IMR-90 (cell line): ENCODE measurements at regions not wholly inside any gene's neighbourhood (a gene's known extent, or its start where the extent isn't known, plus 50 kb on each side); places are given as distances from the start of the nearest gene placed in this dataset.

Experiments used
- ATAC-seq: fragments of 200-7000 bp; cut with Tn5 transposase; 2 replicates; pipeline ENCODE4 v1.9.1; 2020; ENCODE audit warnings: low read depth, mild to moderate bottlenecking, moderate library complexity
- BruUV-seq: library from RNA; stranded (reverse); fragments of 400-500 nt; replicated peaks from 2 replicates; lab custom pipeline; 2021; lab: Mats Ljungman, UMichigan
- CTCF ChIA-PET: fragments of 300-600 bp; formaldehyde crosslinking; extraction: SDS; loops from one replicate; lab custom pipeline; 2021; ENCODE audit warnings: antibody characterized with exemption; lab: Yijun Ruan, JAX
- POLR2A ChIA-PET: fragments of 300-600 bp; sonication (Branson Sonifier 250); formaldehyde crosslinking; loops from one replicate; lab custom pipeline; 2022; ENCODE audit warnings: antibody characterized with exemption; ENCODE audit not compliant: unreplicated experiment; lab: Charles Lee
- DNase-seq: peaks from one replicate; pipeline ENCODE4 v3.0.0; 2013
- H2AFZ ChIP-seq: replicated peaks from 2 replicates; pipeline ENCODE3; 2013; ENCODE audit warnings: low read length, mild to moderate bottlenecking; ENCODE audit not compliant: poor library complexity
- H2AK5ac ChIP-seq: 2 replicates; pipeline ENCODE4 v1.6.1; 2013; ENCODE audit warnings: low read depth, low read length, inconsistent platforms
- H2AK9ac ChIP-seq: replicated peaks from 2 replicates; pipeline ENCODE3; 2013; ENCODE audit warnings: mild to moderate bottlenecking, low read depth, low read length, moderate library complexity; ENCODE audit not compliant: poor library complexity
- H2BK120ac ChIP-seq: 2 replicates; pipeline ENCODE4 v1.6.1; 2013; ENCODE audit warnings: low read depth, low read length, inconsistent platforms
- H2BK15ac ChIP-seq: 3 replicates; pipeline ENCODE4 v1.6.1; 2013; ENCODE audit warnings: low read depth, low read length, inconsistent platforms
- H2BK20ac ChIP-seq: 2 replicates; pipeline ENCODE4 v1.6.1; 2013; ENCODE audit warnings: low read depth, mild to moderate bottlenecking, inconsistent platforms, low read length, moderate library complexity
- H2BK5ac ChIP-seq: 2 replicates; pipeline ENCODE4 v1.6.1; 2013; ENCODE audit warnings: mild to moderate bottlenecking, low read depth, low read length, inconsistent platforms; ENCODE audit not compliant: poor library complexity, severe bottlenecking
- H3K14ac ChIP-seq: replicated peaks from 2 replicates; pipeline ENCODE4 v1.6.1; 2013; ENCODE audit warnings: low read depth, low read length, inconsistent platforms
- H3K18ac ChIP-seq: 2 replicates; pipeline ENCODE4 v1.6.1; 2013; ENCODE audit warnings: low read depth, low read length, control low read depth
- H3K23ac ChIP-seq: 2 replicates; pipeline ENCODE4 v1.6.1; 2013; ENCODE audit warnings: low read depth, low read length, inconsistent platforms
- H3K27ac ChIP-seq: 2 replicates; pipeline ENCODE4 v1.5.1; 2013; ENCODE audit warnings: mild to moderate bottlenecking, control low read depth, low read length; ENCODE audit not compliant: insufficient read depth
- H3K27me3 ChIP-seq: 2 replicates; pipeline ENCODE4 v1.6.1; 2013; ENCODE audit warnings: low read length; ENCODE audit not compliant: control insufficient read depth, insufficient read depth
- H3K36me3 ChIP-seq: 2 replicates; pipeline ENCODE4 v1.6.1; 2013; ENCODE audit warnings: low read length, mixed read lengths; ENCODE audit not compliant: control insufficient read depth, insufficient read depth
- H3K4ac ChIP-seq: 2 replicates; pipeline ENCODE4 v1.6.1; 2013; ENCODE audit warnings: low read depth, low read length, inconsistent platforms
- H3K4me1 ChIP-seq: 2 replicates; pipeline ENCODE4 v1.6.1; 2013; ENCODE audit warnings: low read length, mixed read lengths; ENCODE audit not compliant: control insufficient read depth, insufficient read depth
- H3K4me2 ChIP-seq: 2 replicates; pipeline ENCODE4 v1.6.1; 2013; ENCODE audit warnings: low read depth, mild to moderate bottlenecking, control low read depth, low read length, moderate library complexity
- H3K4me3 ChIP-seq: 2 replicates; pipeline ENCODE4 v1.5.1; 2013; ENCODE audit warnings: low read depth, mild to moderate bottlenecking, control low read depth, low read length, moderate library complexity; ENCODE audit not compliant: insufficient read depth
- H3K56ac ChIP-seq: 2 replicates; pipeline ENCODE4 v1.6.1; 2013; ENCODE audit warnings: low read length, inconsistent platforms; ENCODE audit not compliant: insufficient read depth; ENCODE audit errors: extremely low read depth
- H3K79me1 ChIP-seq, 2 experiments: 2 replicates each; pipeline ENCODE4 v1.6.1; 2013; ENCODE audit warnings: low read length in 2 of 2, inconsistent platforms in 1 of 2, low read depth in 1 of 2
- H3K9ac ChIP-seq: 2 replicates; pipeline ENCODE4 v1.6.1; 2013; ENCODE audit warnings: low read depth, low read length, control low read depth
- H3K9me1 ChIP-seq: 2 replicates; pipeline ENCODE4 v1.6.1; 2013; ENCODE audit warnings: low read length, inconsistent platforms; ENCODE audit not compliant: insufficient read depth
- H3K9me3 ChIP-seq: 2 replicates; pipeline ENCODE4 v1.6.1; 2013; ENCODE audit warnings: low read length; ENCODE audit not compliant: control insufficient read depth, insufficient read depth
- H4K20me1 ChIP-seq: 2 replicates; pipeline ENCODE4 v1.6.1; 2013; ENCODE audit warnings: low read length, inconsistent platforms; ENCODE audit not compliant: insufficient read depth
- H4K5ac ChIP-seq: 2 replicates; pipeline ENCODE4 v1.6.1; 2013; ENCODE audit warnings: mild to moderate bottlenecking, low read depth, low read length, control low read depth
- H4K8ac ChIP-seq, 2 experiments: 2 replicates each; pipeline ENCODE4 v1.6.1; 2013; ENCODE audit warnings: low read depth in 2 of 2, low read length in 2 of 2, control low read depth in 1 of 2, inconsistent platforms in 1 of 2
- H4K91ac ChIP-seq: 2 replicates; pipeline ENCODE4 v1.6.1; 2013; ENCODE audit warnings: low read depth, low read length, inconsistent platforms; ENCODE audit not compliant: insufficient read depth
- CEBPB ChIP-seq: IDR thresholded peaks from 2 replicates; pipeline ENCODE4 v1.6.1; 2012; ENCODE audit warnings: low read depth, low read length, improper control_type of control experiment
- CHD1 ChIP-seq: IDR thresholded peaks from 2 replicates; pipeline ENCODE4 v1.6.1; 2012; ENCODE audit warnings: low read depth, low read length, improper control_type of control experiment
- FOS ChIP-seq: fragments of 150-350 bp; IDR thresholded peaks from 2 replicates; pipeline ENCODE4 v1.6.1; 2016; ENCODE audit warnings: low read depth, low read length
- RAD21 ChIP-seq: IDR thresholded peaks from 2 replicates; pipeline ENCODE4 v1.6.1; 2012; ENCODE audit warnings: low read length, improper control_type of control experiment
- RCOR1 ChIP-seq: IDR thresholded peaks from 2 replicates; pipeline ENCODE4 v1.6.1; 2012; ENCODE audit warnings: mild to moderate bottlenecking, low read length, improper control_type of control experiment; ENCODE audit not compliant: insufficient replicate concordance
- RFX5 ChIP-seq: IDR thresholded peaks from 2 replicates; pipeline ENCODE4 v1.8.0; 2012; ENCODE audit warnings: low read depth, mild to moderate bottlenecking, low read length, moderate library complexity
- SMC3 ChIP-seq: fragments of 150-350 bp; IDR thresholded peaks from 2 replicates; pipeline ENCODE4 v1.6.1; 2016; ENCODE audit warnings: low read depth, mild to moderate bottlenecking, antibody characterized with exemption, low read length, moderate library complexity
- WGBS, 2 experiments: methylation state at CpG; one replicate each; pipeline versions ENCODE4 v1.1.5 to v1.1.7; 2013; ENCODE audit warnings: missing lambda C conversion rate in 2 of 2; ENCODE audit not compliant: insufficient read length in 1 of 2; ENCODE audit errors: extremely low coverage in 2 of 2; 5-methylcytosine and 5-hydroxymethylcytosine counted together
- dilution Hi-C: fragments of 300-500 bp; cut with HindIII; formaldehyde crosslinking; loops from one replicate; pipeline ENCODE4 v1.14.3; 2018; ENCODE audit warnings: low sequenced_read_pairs; ENCODE audit not compliant: unreplicated experiment
- in situ Hi-C: fragments of 300-500 bp; cut with MboI; formaldehyde crosslinking; loops from 3 replicates; pipeline ENCODE4 v1.14.3; 2019; ENCODE audit warnings: low sequenced_read_pairs, inconsistent platforms, mixed read lengths
- intact Hi-C: fragments of 100-400 bp; cut with micrococcal nuclease; formaldehyde crosslinking; loops from 2 replicates; pipeline ENCODE4 v1.10.0; 2022
- TF ChIP-seq, protein P1 (sequence below): fragments of 150-350 bp; IDR thresholded peaks from 2 replicates; pipeline ENCODE4 v1.6.1; 2016; ENCODE audit warnings: low read depth, mild to moderate bottlenecking, low read length, moderate library complexity, borderline replicate concordance

DNA sequence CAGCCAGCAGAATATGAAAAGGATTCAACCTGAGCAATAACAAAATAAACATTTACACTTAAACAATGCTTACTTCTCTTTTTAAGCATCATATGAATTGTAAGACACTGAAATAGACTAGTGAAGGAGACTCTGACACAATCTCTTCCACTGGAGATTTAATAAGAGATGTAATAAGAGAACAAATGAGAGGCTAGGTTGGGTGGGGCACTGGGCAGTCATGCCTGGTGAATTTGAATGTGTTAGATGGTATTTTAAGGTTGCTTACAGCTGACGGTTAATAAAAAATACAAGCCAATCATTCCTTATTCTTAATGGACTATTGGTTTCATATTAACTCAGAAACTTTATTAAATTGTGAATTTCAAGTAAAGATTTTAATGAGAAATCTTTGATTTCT lies 105.9 kb upstream of the TARS1 start:
- WGBS, 2 experiments = no CpG with 5 or more reads among the region's 1 CpG
- H3K56ac ChIP-seq = no peak overlapping the region
- ATAC-seq = no peak

More for the DNA sequence above, 105.9 kb upstream of the TARS1 start:
- H3K4ac ChIP-seq = no peak overlapping the region
- H2BK120ac ChIP-seq = no peak overlapping the region
- no TSS peak for BruUV-seq
- H3K18ac ChIP-seq = no peak overlapping the region
- H2AFZ ChIP-seq = no peak overlapping the region
- POLR2A ChIA-PET = no interaction called here
- no peak overlapping the region for H2AK9ac ChIP-seq
- no peak overlapping the region for H3K23ac ChIP-seq
- no peak for TF ChIP-seq CHD1
- no peak for TF ChIP-seq FOS
- TF ChIP-seq RFX5 = no peak
- no peak for TF ChIP-seq SMC3
- no peak for TF ChIP-seq CEBPB
- TF ChIP-seq, protein P1, sequence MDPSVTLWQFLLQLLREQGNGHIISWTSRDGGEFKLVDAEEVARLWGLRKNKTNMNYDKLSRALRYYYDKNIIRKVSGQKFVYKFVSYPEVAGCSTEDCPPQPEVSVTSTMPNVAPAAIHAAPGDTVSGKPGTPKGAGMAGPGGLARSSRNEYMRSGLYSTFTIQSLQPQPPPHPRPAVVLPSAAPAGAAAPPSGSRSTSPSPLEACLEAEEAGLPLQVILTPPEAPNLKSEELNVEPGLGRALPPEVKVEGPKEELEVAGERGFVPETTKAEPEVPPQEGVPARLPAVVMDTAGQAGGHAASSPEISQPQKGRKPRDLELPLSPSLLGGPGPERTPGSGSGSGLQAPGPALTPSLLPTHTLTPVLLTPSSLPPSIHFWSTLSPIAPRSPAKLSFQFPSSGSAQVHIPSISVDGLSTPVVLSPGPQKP = no peak
- TF ChIP-seq RAD21 = no peak
- TF ChIP-seq RCOR1 = no peak
- dilution Hi-C loops = no loop called here
- in situ Hi-C loops = no loop called here
- DNase-seq = no peak
- H3K14ac ChIP-seq = no peak overlapping the region
- no peaks in the 10 kb centered on the region for H3K27me3 ChIP-seq
- no peak overlapping the region for H2BK20ac ChIP-seq
- intact Hi-C loops = no loop called here
- H3K9ac ChIP-seq = no peak overlapping the region
- H3K79me1 ChIP-seq = no peaks in the 10 kb centered on the region
- H2BK5ac ChIP-seq = no peak overlapping the region
- H3K9me1 ChIP-seq = no peaks in the 10 kb centered on the region
- no peak overlapping the region for H3K4me2 ChIP-seq
- H2AK5ac ChIP-seq = no peak overlapping the region
- no peaks in the 10 kb centered on the region for H3K9me3 ChIP-seq
- no peak overlapping the region for H4K5ac ChIP-seq
- H4K91ac ChIP-seq = no peak overlapping the region
- H4K8ac ChIP-seq = no peak overlapping the region
- no peak overlapping the region for H3K27ac ChIP-seq
- no peak overlapping the region for H3K4me3 ChIP-seq
- H2BK15ac ChIP-seq = no peak overlapping the region
- H3K4me1 ChIP-seq = peaks cover 7% of the 10 kb centered on the region
- CTCF ChIA-PET = no interaction called here
- H3K36me3 ChIP-seq = no peaks in the 10 kb centered on the region
- no peaks in the 10 kb centered on the region for H4K20me1 ChIP-seq
